Trophoblast cell (in vitro differentiated cells and primary cell): ENCODE measurements at regions not wholly inside any gene's neighbourhood (a gene's known extent, or its start where the extent isn't known, plus 50 kb on each side); places are given as distances from the start of the nearest gene placed in this dataset.

Experiments
- DNase-seq, 2 donors: peaks; one replicate each; pipeline ENCODE4 v3.0.0-alpha.2; 2016
- H2AFZ ChIP-seq: 2 replicates; pipeline ENCODE4 v1.6.1; 2013; ENCODE audit warnings: low read length, moderate library complexity, mild to moderate bottlenecking; ENCODE audit not compliant: insufficient read depth, poor library complexity
- H2AK5ac ChIP-seq: 2 replicates; pipeline ENCODE4 v1.6.1; 2013; ENCODE audit warnings: mild to moderate bottlenecking, low read length
- H2BK120ac ChIP-seq: 2 replicates; pipeline ENCODE4 v1.6.1; 2013; ENCODE audit warnings: low read length, mild to moderate bottlenecking, moderate library complexity; ENCODE audit not compliant: insufficient read depth, poor library complexity
- H2BK12ac ChIP-seq: 2 replicates; pipeline ENCODE4 v1.6.1; 2013; ENCODE audit warnings: mild to moderate bottlenecking, low read length, moderate library complexity
- H2BK5ac ChIP-seq: 2 replicates; pipeline ENCODE4 v1.6.1; 2013; ENCODE audit warnings: low read length, low read depth, moderate library complexity, mild to moderate bottlenecking; ENCODE audit not compliant: poor library complexity
- H3K14ac ChIP-seq: 2 replicates; pipeline ENCODE4 v1.6.1; 2013; ENCODE audit warnings: mild to moderate bottlenecking, low read length
- H3K18ac ChIP-seq: 2 replicates; pipeline ENCODE4 v1.6.1; 2013; ENCODE audit warnings: mild to moderate bottlenecking, low read length
- H3K23ac ChIP-seq: 2 replicates; pipeline ENCODE4 v1.6.1; 2013; ENCODE audit warnings: low read length
- H3K27ac ChIP-seq: 2 replicates; pipeline ENCODE4 v1.5.1; 2013; ENCODE audit warnings: low read depth, mild to moderate bottlenecking, inconsistent platforms, low read length, moderate library complexity
- H3K27me3 ChIP-seq: 2 replicates; pipeline ENCODE4 v1.6.1; 2013; ENCODE audit warnings: inconsistent platforms, mild to moderate bottlenecking, low read length, moderate library complexity; ENCODE audit not compliant: insufficient read depth
- H3K36me3 ChIP-seq, 2 experiments: 1 replicate in 1 of 2; 2 replicates in 1 of 2; pipeline ENCODE4 v1.6.1; 2013; ENCODE audit warnings: low read length in 2 of 2, mild to moderate bottlenecking in 2 of 2, moderate library complexity in 1 of 2; ENCODE audit not compliant: insufficient read depth in 2 of 2, control insufficient read depth in 1 of 2
- H3K4ac ChIP-seq: 2 replicates; pipeline ENCODE4 v1.6.1; 2013; ENCODE audit warnings: low read depth, mild to moderate bottlenecking, low read length, moderate library complexity
- H3K4me1 ChIP-seq, 2 experiments: 1 replicate in 1 of 2; 2 replicates in 1 of 2; pipeline ENCODE4 v1.6.1; 2013; ENCODE audit warnings: low read length in 2 of 2, mild to moderate bottlenecking in 2 of 2, moderate library complexity in 1 of 2; ENCODE audit not compliant: insufficient read depth in 2 of 2, control insufficient read depth in 1 of 2
- H3K4me2 ChIP-seq: 2 replicates; pipeline ENCODE4 v1.6.1; 2013; ENCODE audit warnings: inconsistent platforms, mild to moderate bottlenecking, low read length, moderate library complexity
- H3K4me3 ChIP-seq: 2 replicates; pipeline ENCODE4 v1.5.1; 2013; ENCODE audit warnings: mild to moderate bottlenecking, low read depth, low read length, inconsistent platforms
- H3K79me1 ChIP-seq: one replicate; pipeline ENCODE4 v1.6.1; 2013; ENCODE audit warnings: low read length
- H3K79me2 ChIP-seq: 2 replicates; pipeline ENCODE4 v1.6.1; 2013; ENCODE audit warnings: low read length, mild to moderate bottlenecking; ENCODE audit not compliant: control insufficient read depth, insufficient read depth, poor library complexity
- H3K9ac ChIP-seq: 2 replicates; pipeline ENCODE4 v1.6.1; 2013; ENCODE audit warnings: mild to moderate bottlenecking, low read length
- H3K9me3 ChIP-seq: 2 replicates; pipeline ENCODE4 v1.6.1; 2013; ENCODE audit warnings: low read depth, mild to moderate bottlenecking, control low read depth, inconsistent platforms, low read length; ENCODE audit not compliant: insufficient read depth
- H4K12ac ChIP-seq: 2 replicates; pipeline ENCODE4 v1.6.1; 2013; ENCODE audit warnings: low read depth, mild to moderate bottlenecking, low read length, moderate library complexity
- H4K8ac ChIP-seq: 2 replicates; pipeline ENCODE4 v1.6.1; 2013; ENCODE audit warnings: low read depth, mild to moderate bottlenecking, low read length, moderate library complexity
- H4K91ac ChIP-seq: one replicate; pipeline ENCODE4 v1.6.1; 2013; ENCODE audit warnings: low read depth, mild to moderate bottlenecking, low read length, moderate library complexity
- WGBS: extraction: QIAGEN DNeasy Blood & Tissue Kit; methylation state at CpG from one replicate; pipeline ENCODE4 v1.1.7; 2013; ENCODE audit warnings: missing lambda C conversion rate; ENCODE audit not compliant: insufficient read length, insufficient coverage; ENCODE audit errors: extremely low coverage; 5-methylcytosine and 5-hydroxymethylcytosine counted together

GRCh38 chr1:218546314-218546713 lies 201.2 kb downstream of the TGFB2 start:
- H3K9me3 ChIP-seq = no peaks in the 10 kb centered on the region
- H3K23ac ChIP-seq = no peak overlapping the region
- no CpG with 5 or more reads among the region's 1 CpG for WGBS
- H3K4me1 ChIP-seq = no peaks in the 10 kb centered on the region
- no peak overlapping the region for H4K8ac ChIP-seq
- H3K4me2 ChIP-seq = no peak overlapping the region
- no peak overlapping the region for H3K14ac ChIP-seq
- no peaks in the 10 kb centered on the region for H3K79me1 ChIP-seq
- no peak overlapping the region for H2BK12ac ChIP-seq
- H3K79me2 ChIP-seq = no peaks in the 10 kb centered on the region
- DNase-seq = peak in 1 of 2 donors; percentile 37
- no peak overlapping the region for H3K27ac ChIP-seq
- H2AFZ ChIP-seq = no peak overlapping the region
- H4K91ac ChIP-seq = no peak overlapping the region
- H4K12ac ChIP-seq = no peak overlapping the region
- H2BK5ac ChIP-seq = no peak overlapping the region
- no peak overlapping the region for H3K4me3 ChIP-seq
- H2BK120ac ChIP-seq = no peak overlapping the region
- no peaks in the 10 kb centered on the region for H3K36me3 ChIP-seq
- H3K9ac ChIP-seq = no peak overlapping the region
- H3K18ac ChIP-seq = no peak overlapping the region
- H3K4ac ChIP-seq = no peak overlapping the region
- H2AK5ac ChIP-seq = no peak overlapping the region
- H3K27me3 ChIP-seq = no peaks in the 10 kb centered on the region

- H2AK5ac ChIP-seq = no peak overlapping the region
- H3K9me3 ChIP-seq = no peaks in the 10 kb centered on the region
- 100% methylated on average over 1 of the region's 10 CpGs for WGBS
- no peak overlapping the region for H3K27ac ChIP-seq
- no peak for DNase-seq
- no peaks in the 10 kb centered on the region for H3K79me1 ChIP-seq
- no peaks in the 10 kb centered on the region for H3K36me3 ChIP-seq
- H3K14ac ChIP-seq = no peak overlapping the region
- no peaks in the 10 kb centered on the region for H3K79me2 ChIP-seq
- H2BK12ac ChIP-seq = no peak overlapping the region
- H3K4me3 ChIP-seq = no peak overlapping the region
- H4K91ac ChIP-seq = no peak overlapping the region
- no peaks in the 10 kb centered on the region for H3K4me1 ChIP-seq
- H3K27me3 ChIP-seq = no peaks in the 10 kb centered on the region
- no peak overlapping the region for H2BK120ac ChIP-seq
- no peak overlapping the region for H2BK5ac ChIP-seq
- H2AFZ ChIP-seq = no peak overlapping the region
- H4K12ac ChIP-seq = no peak overlapping the region
- no peak overlapping the region for H3K18ac ChIP-seq
- no peak overlapping the region for H3K4me2 ChIP-seq
- H4K8ac ChIP-seq = no peak overlapping the region
- H3K4ac ChIP-seq = no peak overlapping the region
- H3K9ac ChIP-seq = no peak overlapping the region
- H3K23ac ChIP-seq = no peak overlapping the region
These were observed 203.0 kb downstream of the TGFB2 start for GRCh38 chr1:218547957-218548730.

DNA sequence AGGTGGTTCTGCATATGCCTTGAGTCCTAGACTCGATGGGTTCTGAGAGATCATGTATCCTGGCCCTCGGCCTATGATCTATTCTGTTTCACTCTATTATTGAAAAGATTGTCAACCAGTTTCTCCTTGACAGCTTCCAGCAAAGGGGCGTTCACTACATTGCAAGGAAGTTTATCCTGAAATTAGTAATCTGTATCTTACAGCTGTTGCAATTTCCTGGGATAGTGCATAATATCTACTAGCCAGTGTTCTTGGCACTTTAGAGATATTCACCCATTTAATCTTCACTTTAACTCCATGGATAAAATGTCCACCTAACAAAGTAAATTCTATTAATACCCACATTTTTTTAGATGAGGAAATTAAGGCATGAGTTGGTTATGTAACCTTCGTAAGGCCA lies 203.6 kb downstream of the TGFB2 start:
- H3K9ac ChIP-seq = no peak overlapping the region
- H2BK5ac ChIP-seq = no peak overlapping the region
- H3K18ac ChIP-seq = no peak overlapping the region
- H4K8ac ChIP-seq = no peak overlapping the region
- no peak overlapping the region for H3K14ac ChIP-seq
- H3K9me3 ChIP-seq = no peaks in the 10 kb centered on the region
- no peak overlapping the region for H2BK120ac ChIP-seq
- H3K27me3 ChIP-seq = no peaks in the 10 kb centered on the region
- H2AFZ ChIP-seq = no peak overlapping the region
- H3K36me3 ChIP-seq = no peaks in the 10 kb centered on the region
- no peak overlapping the region for H4K91ac ChIP-seq
- H3K79me2 ChIP-seq = no peaks in the 10 kb centered on the region
- no peak overlapping the region for H4K12ac ChIP-seq
- H3K79me1 ChIP-seq = no peaks in the 10 kb centered on the region
- H3K4me2 ChIP-seq = no peak overlapping the region
- H2BK12ac ChIP-seq = no peak overlapping the region
- no peak overlapping the region for H3K27ac ChIP-seq
- H3K4ac ChIP-seq = no peak overlapping the region
- H3K4me3 ChIP-seq = no peak overlapping the region
- H3K23ac ChIP-seq = no peak overlapping the region
- whole genome bisulfite sequencing = no CpG with 5 or more reads among the region's 4 CpGs
- H3K4me1 ChIP-seq = no peaks in the 10 kb centered on the region
- H2AK5ac ChIP-seq = no peak overlapping the region
- DNase-seq = no peak

- no peak overlapping the region for H3K14ac ChIP-seq
- WGBS = no CpG with 5 or more reads among the region's 2 CpGs
- no peaks in the 10 kb centered on the region for H3K79me2 ChIP-seq
- H4K8ac ChIP-seq = no peak overlapping the region
- no peak overlapping the region for H3K4me3 ChIP-seq
- no peak overlapping the region for H2BK5ac ChIP-seq
- no peak overlapping the region for H3K23ac ChIP-seq
- H3K27me3 ChIP-seq = no peaks in the 10 kb centered on the region
- no peak overlapping the region for H2BK12ac ChIP-seq
- no peak overlapping the region for H2AFZ ChIP-seq
- no peaks in the 10 kb centered on the region for H3K9me3 ChIP-seq
- H3K79me1 ChIP-seq = no peaks in the 10 kb centered on the region
- no peaks in the 10 kb centered on the region for H3K36me3 ChIP-seq
- no peak overlapping the region for H3K4ac ChIP-seq
- no peaks in the 10 kb centered on the region for H3K4me1 ChIP-seq
- no peak overlapping the region for H3K4me2 ChIP-seq
- no peak overlapping the region for H2BK120ac ChIP-seq
- no peak overlapping the region for H3K9ac ChIP-seq
- no peak overlapping the region for H4K12ac ChIP-seq
- H3K18ac ChIP-seq = no peak overlapping the region
- H2AK5ac ChIP-seq = no peak overlapping the region
- H4K91ac ChIP-seq = no peak overlapping the region
- H3K27ac ChIP-seq = no peak overlapping the region
- peak; percentile 29 to 70 for DNase-seq
These were observed 208.1 kb downstream of the TGFB2 start for GRCh38 chr1:218553197-218553596.
